ES-I3 (cell line): ENCODE measurements at regions not wholly inside any gene's neighbourhood (a gene's known extent, or its start where the extent isn't known, plus 50 kb on each side); places are given as distances from the start of the nearest gene placed in this dataset.

ENCODE experiments used
- H3K36me3 ChIP-seq: 2 replicates; pipeline ENCODE4 v1.6.1; 2013; ENCODE audit warnings: mild to moderate bottlenecking, low read length, control low read depth, moderate library complexity; ENCODE audit not compliant: insufficient read depth
- H3K4me1 ChIP-seq: 2 replicates; pipeline ENCODE4 v1.6.1; 2013; ENCODE audit warnings: mild to moderate bottlenecking, control low read depth, low read length; ENCODE audit not compliant: insufficient read depth
- H3K9ac ChIP-seq: 2 replicates; pipeline ENCODE4 v1.6.1; 2013; ENCODE audit warnings: low read depth, mild to moderate bottlenecking, low read length, moderate library complexity
- H3K9me3 ChIP-seq: 2 replicates; pipeline ENCODE4 v1.6.1; 2013; ENCODE audit warnings: mild to moderate bottlenecking, low read length, moderate library complexity; ENCODE audit not compliant: control insufficient read depth, insufficient read depth

DNA sequence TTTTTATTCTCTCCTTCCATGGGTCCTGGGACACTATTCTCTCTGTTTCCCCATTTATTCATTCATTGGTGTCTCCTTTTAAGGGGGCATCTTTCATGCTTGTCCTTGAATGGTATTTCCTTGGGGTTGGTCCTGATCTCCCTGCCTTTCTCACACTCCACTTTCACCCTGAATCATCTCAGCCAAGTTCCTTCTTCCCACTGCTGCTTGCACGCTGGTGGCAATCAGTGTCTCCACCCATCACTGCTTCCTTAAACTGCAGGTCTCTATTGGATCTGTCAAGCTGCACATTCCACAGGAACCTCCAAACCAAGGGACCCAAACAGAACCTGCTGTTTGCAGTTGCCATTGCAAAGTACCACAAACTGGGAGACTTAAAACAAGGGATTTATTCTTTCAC, 89.3 kb upstream of the SDK2 start:
- H3K9me3 ChIP-seq: peaks cover 11% of the 10 kb centered on the region; the same call in 1 of the 2 replicates
- peaks cover 7% of the 10 kb centered on the region for H3K4me1 ChIP-seq
- H3K9ac ChIP-seq: no peak overlapping the region
- no peaks in the 10 kb centered on the region for H3K36me3 ChIP-seq

GRCh38 chr17:73735245-73735644, 91.0 kb upstream of the SDK2 start:
- no peaks in the 10 kb centered on the region; the same call in 1 of the 2 replicates for H3K36me3 ChIP-seq
- peaks cover 7% of the 10 kb centered on the region for H3K4me1 ChIP-seq
- H3K9ac ChIP-seq: no peak overlapping the region
- peaks cover 11% of the 10 kb centered on the region; the same call in 1 of the 2 replicates for H3K9me3 ChIP-seq

DNA sequence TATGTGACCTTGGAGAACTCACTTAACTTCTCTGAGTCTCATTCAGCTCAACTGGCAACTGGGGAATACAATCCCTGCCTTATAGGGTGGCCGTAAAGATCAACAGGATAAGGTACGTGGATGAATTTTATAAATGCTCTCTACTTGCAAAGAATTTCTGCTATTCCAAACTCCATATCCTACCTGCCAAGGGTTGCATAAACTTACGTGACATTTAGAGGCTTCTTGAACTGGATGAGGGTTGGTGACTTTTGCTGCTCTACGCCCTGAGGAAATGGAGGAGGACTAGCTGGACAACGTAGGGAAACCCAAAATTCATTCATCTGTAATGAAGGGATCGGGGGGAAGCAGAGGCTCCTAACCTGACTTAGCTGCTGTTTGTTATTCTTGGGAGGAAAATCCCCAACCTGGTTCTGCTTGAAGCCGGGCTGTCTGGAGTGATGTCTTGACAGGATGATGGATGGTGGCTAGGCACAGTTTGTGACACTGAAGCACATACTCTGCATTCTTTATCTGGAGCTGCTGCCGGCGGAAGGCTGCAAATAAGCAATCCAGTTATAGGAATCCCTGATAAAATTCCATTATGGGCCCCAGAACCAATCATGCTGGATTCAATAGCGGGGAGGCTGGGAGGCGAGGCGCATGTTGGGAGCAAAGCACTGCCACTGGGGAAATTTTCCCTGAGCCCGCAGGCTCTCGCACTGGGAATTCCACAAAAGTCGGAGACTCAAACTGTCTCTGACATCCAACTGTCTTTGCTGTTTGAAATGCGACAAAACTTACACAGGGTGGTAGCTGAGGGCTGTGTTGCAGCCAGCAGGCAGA, 94.7 kb upstream of the SDK2 start:
- no peaks in the 10 kb centered on the region; the same call in 1 of the 2 replicates for H3K36me3 ChIP-seq
- no peaks in the 10 kb centered on the region; the same call in 1 of the 2 replicates for H3K9me3 ChIP-seq
- peaks cover 7% of the 10 kb centered on the region for H3K4me1 ChIP-seq
- no peak overlapping the region for H3K9ac ChIP-seq

DNA sequence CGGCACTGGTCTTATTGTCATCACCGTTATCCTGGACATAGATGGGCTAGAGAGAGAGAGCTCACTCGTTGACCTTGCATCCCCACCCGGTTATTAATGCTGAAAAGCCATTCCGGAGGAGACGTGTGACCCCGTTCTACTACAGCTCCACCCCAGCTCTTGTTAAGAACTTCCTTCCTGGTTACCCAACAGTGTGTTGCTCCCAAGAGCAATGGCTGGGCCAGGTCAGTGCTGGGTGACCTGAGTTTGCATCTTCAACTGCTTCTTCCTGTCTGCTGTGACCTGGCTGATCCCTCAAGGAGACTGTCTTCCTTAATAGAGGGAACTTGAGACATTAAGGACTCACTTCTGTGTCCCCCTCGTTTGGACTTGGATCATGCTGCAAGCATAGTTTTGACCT, 96.1 kb upstream of the SDK2 start:
- H3K36me3 ChIP-seq: no peaks in the 10 kb centered on the region; the same call in 1 of the 2 replicates
- peaks cover 4% of the 10 kb centered on the region for H3K4me1 ChIP-seq
- H3K9me3 ChIP-seq: no peaks in the 10 kb centered on the region
- H3K9ac ChIP-seq: no peak overlapping the region

DNA sequence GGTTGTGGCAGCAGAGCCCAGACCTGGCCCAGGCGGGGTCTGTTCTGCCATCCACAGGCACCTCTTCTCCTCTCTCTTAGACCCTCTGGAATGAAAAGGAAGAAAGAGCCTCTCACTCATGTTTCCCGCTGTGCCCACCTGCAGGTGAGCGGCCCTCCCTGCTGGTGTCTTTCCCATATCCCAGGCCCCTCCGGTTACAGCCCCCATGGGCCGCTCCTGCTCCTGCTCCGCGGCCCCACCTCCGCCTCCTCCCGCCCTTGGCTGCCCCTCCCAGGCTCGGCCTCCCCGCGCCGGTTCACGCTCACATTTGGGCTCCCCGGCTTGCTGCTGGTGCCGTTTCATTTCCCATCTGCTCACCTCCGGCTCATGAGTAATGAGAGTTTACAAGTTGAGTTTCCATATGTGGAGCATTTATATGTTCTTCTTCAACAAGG, 98.7 kb upstream of the SDK2 start:
- Histone ChIP-seq H3K9ac (no peak overlapping the region), H3K9me3 (no peaks in the 10 kb centered on the region), H3K4me1 (no peaks in the 10 kb centered on the region), H3K36me3 (no peaks in the 10 kb centered on the region; the same call in 1 of the 2 replicates)

GRCh38 chr17:73743518-73744201, 99.4 kb upstream of the SDK2 start:
- no peak overlapping the region for H3K9ac ChIP-seq

DNA sequence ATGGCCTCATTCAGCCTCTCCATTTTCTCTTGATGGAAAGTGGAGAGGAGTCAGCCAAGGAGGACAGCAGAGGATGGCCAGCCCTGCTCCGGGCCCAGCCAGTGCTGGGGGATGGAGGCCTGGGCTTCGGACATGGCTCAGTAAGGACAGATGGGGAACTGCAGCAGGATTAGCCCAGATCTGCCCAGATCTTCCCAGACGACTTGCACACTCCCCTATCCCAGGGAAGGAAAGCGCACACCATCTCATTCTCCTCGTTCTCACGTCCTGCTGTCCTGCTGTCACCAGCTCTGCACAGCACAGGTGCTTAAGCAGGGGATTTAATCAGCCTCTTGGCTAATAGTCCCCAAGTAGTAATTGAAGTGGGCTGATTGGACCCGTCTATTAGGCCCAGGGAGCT, 100.2 kb upstream of the SDK2 start:
- H3K36me3 ChIP-seq: no peaks in the 10 kb centered on the region; the same call in 1 of the 2 replicates
- no peaks in the 10 kb centered on the region for H3K9me3 ChIP-seq
- H3K9ac ChIP-seq: no peak overlapping the region
- H3K4me1 ChIP-seq: no peaks in the 10 kb centered on the region

More at GRCh38 chr17:73743518-73744201, 99.4 kb upstream of the SDK2 start:
- H3K9me3 ChIP-seq: no peaks in the 10 kb centered on the region
- no peaks in the 10 kb centered on the region; the same call in 1 of the 2 replicates for H3K36me3 ChIP-seq
- H3K4me1 ChIP-seq: no peaks in the 10 kb centered on the region

GRCh38 chr17:73746314-73747073, 102.2 kb upstream of the SDK2 start:
- no peaks in the 10 kb centered on the region for H3K9me3 ChIP-seq
- H3K36me3 ChIP-seq: no peaks in the 10 kb centered on the region
- H3K9ac ChIP-seq: no peak overlapping the region
- no peaks in the 10 kb centered on the region for H3K4me1 ChIP-seq

- no peak overlapping the region for H3K9ac ChIP-seq
- no peaks in the 10 kb centered on the region for H3K36me3 ChIP-seq
- no peaks in the 10 kb centered on the region for H3K4me1 ChIP-seq
- H3K9me3 ChIP-seq: no peaks in the 10 kb centered on the region
Observed at GRCh38 chr17:73747221-73748002, 103.2 kb upstream of the SDK2 start.

GRCh38 chr17:73748508-73748907, 104.3 kb upstream of the SDK2 start:
- Histone ChIP-seq H3K4me1 (peaks cover 6% of the 10 kb centered on the region; the same call in 1 of the 2 replicates), H3K36me3 (no peaks in the 10 kb centered on the region), H3K9me3 (no peaks in the 10 kb centered on the region), H3K9ac (no peak overlapping the region)

DNA sequence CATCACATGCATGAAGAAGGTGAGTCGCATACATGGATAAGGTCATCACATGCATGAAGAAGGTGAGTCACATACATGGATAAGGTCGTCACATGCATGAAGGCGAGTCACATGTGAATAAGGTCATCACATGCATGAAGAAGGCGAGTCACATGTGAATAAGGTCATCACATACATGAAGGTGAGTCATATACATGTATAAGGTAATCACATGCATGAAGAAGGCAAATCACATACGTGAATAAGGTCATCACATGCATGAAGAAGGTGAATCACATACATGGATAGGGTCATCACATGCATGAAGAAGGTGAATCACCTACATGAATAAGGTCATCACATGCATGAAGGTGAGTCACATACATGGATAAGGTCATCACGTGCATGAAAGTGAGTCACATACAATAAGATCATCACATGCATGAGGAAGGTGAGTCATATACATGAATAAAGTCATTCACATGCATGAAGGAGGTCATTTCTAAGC, 105.1 kb upstream of the SDK2 start:
- Histone ChIP-seq H3K9ac (no peak overlapping the region), H3K36me3 (no peaks in the 10 kb centered on the region), H3K9me3 (no peaks in the 10 kb centered on the region), H3K4me1 (peaks cover 9% of the 10 kb centered on the region; the same call in 1 of the 2 replicates)

- Histone ChIP-seq H3K36me3 (no peaks in the 10 kb centered on the region), H3K9ac (no peak overlapping the region), H3K9me3 (no peaks in the 10 kb centered on the region), H3K4me1 (peaks cover 9% of the 10 kb centered on the region; the same call in 1 of the 2 replicates)
Observed at GRCh38 chr17:73749928-73750605, 105.8 kb upstream of the SDK2 start.

DNA sequence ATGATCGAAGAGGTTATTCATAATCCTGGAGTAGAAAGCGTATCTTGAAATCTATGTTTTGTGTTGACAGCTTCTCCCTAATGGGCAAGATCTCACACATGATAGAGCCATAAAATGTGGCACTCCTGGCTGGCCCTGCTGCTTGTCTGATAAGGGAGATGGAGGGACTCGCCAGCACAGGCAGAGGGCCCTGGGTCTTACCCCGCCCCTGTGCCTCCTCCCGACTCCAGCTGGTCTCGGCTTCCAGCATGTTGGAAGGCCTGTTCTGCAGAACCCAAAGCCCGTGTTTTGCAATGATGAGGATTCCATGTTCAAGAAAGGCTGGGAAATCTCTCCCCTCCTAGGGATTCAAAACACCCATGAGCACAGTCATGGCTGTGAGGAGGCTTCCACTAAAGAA, 106.7 kb upstream of the SDK2 start:
- peaks cover 9% of the 10 kb centered on the region; the same call in 1 of the 2 replicates for H3K4me1 ChIP-seq
- H3K9ac ChIP-seq: no peak overlapping the region
- H3K9me3 ChIP-seq: no peaks in the 10 kb centered on the region
- H3K36me3 ChIP-seq: no peaks in the 10 kb centered on the region
